ENCODE measurements at regions not wholly inside any gene's neighbourhood (a gene's known extent, or its start where the extent isn't known, plus 50 kb on each side); places are given as distances from the start of the nearest gene placed in this dataset.

GRCh38 chr9:90419221-90419851, 223.3 kb downstream of the DIRAS2 start:
- no TSS peak for BruUV-seq (replicated peaks)
- Histone ChIP-seq H3K4me2 (ENCODE audit: control insufficient read depth, insufficient read depth) (no peak overlapping the region), H3K36me3 (ENCODE audit: control insufficient read depth in 2 of 2, insufficient read depth in 2 of 2, low read length in 1 of 2) (no peaks in the 10 kb centered on the region), H3K4me3 (no peak overlapping the region), H3K9ac (ENCODE audit: control insufficient read depth, insufficient read depth, low read length) (no peak overlapping the region), H3K4me1 (ENCODE audit: control insufficient read depth, insufficient read depth, low read length) (no peaks in the 10 kb centered on the region), H4K20me1 (ENCODE audit: control insufficient read depth, insufficient read depth) (no peaks in the 10 kb centered on the region), H3K79me2 (ENCODE audit: control insufficient read depth, insufficient read depth, low read length) (no peaks in the 10 kb centered on the region), H3K9me3 (replicated peaks; ENCODE audit: control insufficient read depth, insufficient read depth, low read length) (no peaks in the 10 kb centered on the region), H3K27ac (ENCODE audit: control insufficient read depth, insufficient read depth) (no peak overlapping the region), H3K27me3 (replicated peaks in 1 of 2; ENCODE audit: control insufficient read depth in 2 of 2, insufficient read depth in 2 of 2, low read length in 1 of 2) (no peaks in the 10 kb centered on the region), H2AFZ (ENCODE audit: control insufficient read depth, low read depth, low read length) (no peak overlapping the region)
- SMC1A ChIA-PET (ENCODE audit: uncharacterized antibody, unreplicated experiment), result no interaction called here
- 61% methylated on average over 4 of the region's 4 CpGs for WGBS (ENCODE audit: insufficient coverage, insufficient replicate concordance, low lambda C conversion rate, missing lambda C conversion rate)
- FAIRE-seq (no peak), ATAC-seq (no peak), DNase-seq (ENCODE audit: low read depth, low spot score) (no peak)
- in situ Hi-C loops (cut with MboI), result no loop called here
- POLR2A ChIA-PET, result no interaction called here
- no peak for TF ChIP-seq PRDM15 (CRISPR knock-in tag; IDR thresholded peaks at IDR 0.05)
- no peak for TF ChIP-seq TCF12 (IDR thresholded peaks at IDR 0.05; ENCODE audit: low read depth, low read length)
- TF ChIP-seq CREM (IDR thresholded peaks at IDR 0.05; ENCODE audit: low read depth), result no peak
- TF ChIP-seq BCL3 (IDR thresholded peaks at IDR 0.05; ENCODE audit: borderline replicate concordance, insufficient read depth, low read depth, low read length, poor library complexity, severe bottlenecking), result no peak
- TF ChIP-seq PML (IDR thresholded peaks at IDR 0.05; ENCODE audit: low read length), result no peak
- no peak for TF ChIP-seq RUNX3 (IDR thresholded peaks at IDR 0.05; ENCODE audit: low read length)
- no peak for TF ChIP-seq E4F1 (IDR thresholded peaks at IDR 0.05; ENCODE audit: borderline replicate concordance, partially characterized antibody)
- TF ChIP-seq FOXM1 (IDR thresholded peaks at IDR 0.05; ENCODE audit: low read depth, low read length), result no peak
- CTCF ChIA-PET, result no interaction called here
- RAD21 ChIA-PET (ENCODE audit: unreplicated experiment), result no interaction called here
- intact Hi-C loops (cut with micrococcal nuclease; ENCODE audit: unreplicated experiment), result no loop called here
